RWPE2 (cell line): ENCODE measurements at regions not wholly inside any gene's neighbourhood (a gene's known extent, or its start where the extent isn't known, plus 50 kb on each side); places are given as distances from the start of the nearest gene placed in this dataset.

Experiments
- ATAC-seq: fragments of 200-7000 bp; cut with Tn5 transposase; 3 replicates; pipeline ENCODE4 v1.9.1; 2021; ENCODE audit warnings: low read depth
- DNase-seq: peaks from one replicate; pipeline ENCODE4 v3.0.0-alpha.2; 2020; ENCODE audit warnings: low spot score
- H3K27ac ChIP-seq: fragments of 450-650 bp; 2 replicates; pipeline ENCODE4 v1.5.1; 2017; ENCODE audit warnings: mild to moderate bottlenecking; ENCODE audit not compliant: poor library complexity, severe bottlenecking
- H3K27me3 ChIP-seq: fragments of 250-450 bp; sonication (Bioruptor Pico); 2 replicates; pipeline ENCODE4 v1.5.1; 2021; ENCODE audit warnings: mild to moderate bottlenecking, moderate library complexity; ENCODE audit not compliant: insufficient read depth, poor library complexity, severe bottlenecking
- H3K36me3 ChIP-seq: fragments of 250-450 bp; sonication (Bioruptor Pico); 2 replicates; pipeline ENCODE4 v1.5.1; 2020; ENCODE audit warnings: low read depth, mild to moderate bottlenecking, moderate library complexity
- H3K4me1 ChIP-seq: fragments of 250-450 bp; sonication (Bioruptor Pico); 2 replicates; pipeline ENCODE4 v1.5.1; 2021; ENCODE audit warnings: mild to moderate bottlenecking, moderate library complexity; ENCODE audit not compliant: insufficient read depth, poor library complexity, severe bottlenecking
- H3K4me3 ChIP-seq: fragments of 250-450 bp; sonication (Bioruptor Pico); 2 replicates; pipeline ENCODE4 v1.5.1; 2021; ENCODE audit warnings: mild to moderate bottlenecking, moderate library complexity; ENCODE audit not compliant: severe bottlenecking
- H3K9me3 ChIP-seq: fragments of 250-450 bp; sonication (Bioruptor Pico); 2 replicates; pipeline ENCODE4 v1.5.1; 2021; ENCODE audit warnings: mild to moderate bottlenecking, moderate library complexity; ENCODE audit not compliant: severe bottlenecking
- TF ChIP-seq, protein P1 (sequence below): fragments of 450-650 bp; IDR thresholded peaks from one replicate; pipeline ENCODE4 v1.5.1; 2017; ENCODE audit warnings: mild to moderate bottlenecking, moderate library complexity; ENCODE audit not compliant: poor library complexity, severe bottlenecking

DNA sequence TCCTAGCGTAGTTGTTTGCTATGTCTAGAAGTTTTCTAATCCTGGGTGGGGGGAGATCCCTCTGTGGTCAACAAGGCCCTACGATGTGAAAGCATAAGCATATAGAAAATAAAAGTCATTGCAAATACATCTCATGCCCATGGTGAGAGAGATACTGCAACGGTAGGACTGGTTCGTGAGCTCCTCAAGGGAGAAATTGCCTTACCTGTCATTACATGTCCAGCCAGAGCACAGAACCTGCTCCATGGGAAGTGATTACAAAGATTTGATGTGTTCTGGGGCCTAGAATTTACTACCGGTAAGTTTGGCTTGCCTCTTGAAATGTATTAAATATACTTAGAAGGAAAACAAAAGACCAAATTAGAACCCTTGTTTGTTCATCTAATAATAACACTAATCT is 60.9 kb upstream of the FAM47B start:
- H3K9me3 ChIP-seq, result no peaks in the 10 kb centered on the region
- TF ChIP-seq, protein P1, sequence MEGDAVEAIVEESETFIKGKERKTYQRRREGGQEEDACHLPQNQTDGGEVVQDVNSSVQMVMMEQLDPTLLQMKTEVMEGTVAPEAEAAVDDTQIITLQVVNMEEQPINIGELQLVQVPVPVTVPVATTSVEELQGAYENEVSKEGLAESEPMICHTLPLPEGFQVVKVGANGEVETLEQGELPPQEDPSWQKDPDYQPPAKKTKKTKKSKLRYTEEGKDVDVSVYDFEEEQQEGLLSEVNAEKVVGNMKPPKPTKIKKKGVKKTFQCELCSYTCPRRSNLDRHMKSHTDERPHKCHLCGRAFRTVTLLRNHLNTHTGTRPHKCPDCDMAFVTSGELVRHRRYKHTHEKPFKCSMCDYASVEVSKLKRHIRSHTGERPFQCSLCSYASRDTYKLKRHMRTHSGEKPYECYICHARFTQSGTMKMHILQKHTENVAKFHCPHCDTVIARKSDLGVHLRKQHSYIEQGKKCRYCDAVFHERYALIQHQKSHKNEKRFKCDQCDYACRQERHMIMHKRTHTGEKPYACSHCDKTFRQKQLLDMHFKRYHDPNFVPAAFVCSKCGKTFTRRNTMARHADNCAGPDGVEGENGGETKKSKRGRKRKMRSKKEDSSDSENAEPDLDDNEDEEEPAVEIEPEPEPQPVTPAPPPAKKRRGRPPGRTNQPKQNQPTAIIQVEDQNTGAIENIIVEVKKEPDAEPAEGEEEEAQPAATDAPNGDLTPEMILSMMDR, result no peak
- H3K27ac ChIP-seq, result no peak overlapping the region
- no peaks in the 10 kb centered on the region for H3K27me3 ChIP-seq
- ATAC-seq, result no peak
- no peak for DNase-seq
- H3K4me1 ChIP-seq, result peaks cover 7% of the 10 kb centered on the region
- no peaks in the 10 kb centered on the region for H3K36me3 ChIP-seq
- no peak overlapping the region for H3K4me3 ChIP-seq

DNA sequence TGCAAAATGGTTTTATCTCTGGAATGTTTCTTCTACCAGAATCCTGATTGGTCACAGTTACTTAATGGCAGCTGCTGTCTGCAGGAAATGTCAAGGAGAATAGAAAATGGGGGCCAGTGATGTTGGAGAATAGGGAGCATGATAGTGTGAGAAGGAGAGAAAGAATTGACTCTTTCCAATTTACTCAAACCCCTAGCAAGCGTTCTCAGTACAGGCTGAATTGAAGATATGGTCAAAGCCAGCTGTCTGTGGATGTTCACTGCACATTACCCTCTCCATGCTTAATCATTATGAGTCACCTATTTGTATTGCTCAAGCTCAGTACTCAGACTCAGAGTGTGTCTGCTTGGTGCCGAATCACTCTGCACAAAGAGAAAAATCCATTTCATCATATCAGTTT is 57.8 kb upstream of the FAM47B start:
- Histone ChIP-seq H3K4me1 (peaks cover 7% of the 10 kb centered on the region), H3K9me3 (no peaks in the 10 kb centered on the region), H3K4me3 (no peak overlapping the region), H3K36me3 (no peaks in the 10 kb centered on the region), H3K27ac (peak overlapping the region; percentile 16), H3K27me3 (no peaks in the 10 kb centered on the region)
- ATAC-seq, result peak; percentile 97
- TF ChIP-seq, protein P1, result no peak
- DNase-seq, result no peak

DNA sequence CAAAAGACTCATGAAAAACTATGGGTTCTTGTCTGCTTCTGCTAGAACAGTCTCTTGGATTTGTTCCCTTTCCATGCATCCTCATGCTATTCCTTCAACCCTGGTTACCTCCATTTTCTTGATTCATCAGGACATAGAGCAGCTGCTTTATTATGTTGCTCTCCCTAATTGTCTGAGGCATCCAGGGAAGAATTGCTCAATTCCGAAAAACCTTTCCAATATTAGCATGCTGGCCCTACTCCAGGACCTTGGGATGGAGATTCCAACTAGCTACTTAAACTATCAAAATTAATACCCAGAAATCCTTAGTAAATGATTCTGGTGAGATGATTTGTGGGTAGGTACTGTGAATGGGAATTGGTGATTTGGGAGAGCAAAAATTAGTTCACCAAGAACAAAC is 56.6 kb upstream of the FAM47B start:
- Histone ChIP-seq H3K36me3 (no peaks in the 10 kb centered on the region), H3K27ac (no peak overlapping the region), H3K4me3 (no peak overlapping the region), H3K27me3 (no peaks in the 10 kb centered on the region), H3K4me1 (peaks cover 7% of the 10 kb centered on the region), H3K9me3 (no peaks in the 10 kb centered on the region)
- TF ChIP-seq, protein P1, result no peak
- DNase-seq, result no peak
- ATAC-seq, result no peak

DNA sequence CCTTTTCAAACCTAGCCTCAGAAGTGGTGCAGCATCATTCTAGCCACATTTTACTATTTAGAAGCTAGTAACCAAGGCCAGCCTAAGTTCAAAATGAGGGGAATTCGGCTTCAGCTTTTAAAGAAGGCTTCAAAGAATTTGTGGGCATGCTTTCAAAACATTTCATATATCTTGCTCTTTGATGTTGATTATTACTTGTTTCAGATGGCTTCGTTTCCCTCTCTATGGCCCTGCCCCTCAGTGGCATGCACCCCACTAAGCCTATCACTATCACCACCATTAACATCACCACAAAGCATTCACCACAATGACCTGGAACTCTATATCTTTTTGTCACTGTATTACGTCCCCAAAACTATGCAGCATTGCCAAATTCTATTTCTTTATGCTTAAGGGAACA is 51.2 kb upstream of the FAM47B start:
- Histone ChIP-seq H3K27me3 (no peaks in the 10 kb centered on the region), H3K27ac (no peak overlapping the region), H3K4me1 (no peaks in the 10 kb centered on the region), H3K9me3 (no peaks in the 10 kb centered on the region), H3K4me3 (no peak overlapping the region), H3K36me3 (no peaks in the 10 kb centered on the region)
- DNase-seq (no peak), ATAC-seq (no peak)
- TF ChIP-seq, protein P1, result no peak
